ENCODE measurements at regions not wholly inside any gene's neighbourhood (a gene's known extent, or its start where the extent isn't known, plus 50 kb on each side); places are given as distances from the start of the nearest gene placed in this dataset.

GRCh38 chr20:51238675-51239305, 215.9 kb upstream of the KCNG1 start:
- Histone ChIP-seq H3K27me3 (ENCODE audit: control insufficient read depth, insufficient read depth, low read length) (no peaks in the 10 kb centered on the region), H3K4me1 (ENCODE audit: control insufficient read depth, insufficient read depth, low read length) (no peaks in the 10 kb centered on the region), H3K9me3 (ENCODE audit: control insufficient read depth, low read depth, low read length) (no peaks in the 10 kb centered on the region), H3K27ac (ENCODE audit: low read length) (no peak overlapping the region), H3K36me3 (ENCODE audit: control insufficient read depth, insufficient read depth, low read length) (no peaks in the 10 kb centered on the region), H3K4me3 (ENCODE audit: low read length) (no peak overlapping the region)
- DNase-seq: no peak
- no CpG with 5 or more reads among the region's 8 CpGs for WGBS (ENCODE audit: insufficient coverage, low lambda C conversion rate)

- H3K9me3 ChIP-seq (ENCODE audit: control insufficient read depth, low read depth, low read length): no peaks in the 10 kb centered on the region
- no peaks in the 10 kb centered on the region for H3K36me3 ChIP-seq (ENCODE audit: control insufficient read depth, insufficient read depth, low read length)
- no peaks in the 10 kb centered on the region for H3K4me1 ChIP-seq (ENCODE audit: control insufficient read depth, insufficient read depth, low read length)
- WGBS (ENCODE audit: insufficient coverage, low lambda C conversion rate): 70% methylated on average over 2 of the region's 11 CpGs
- H3K4me3 ChIP-seq (ENCODE audit: low read length): no peak overlapping the region
- H3K27me3 ChIP-seq (ENCODE audit: control insufficient read depth, insufficient read depth, low read length): no peaks in the 10 kb centered on the region
- H3K27ac ChIP-seq (ENCODE audit: low read length): no peak overlapping the region
- DNase-seq: no peak
Measured at GRCh38 chr20:51237791-51238190, 214.9 kb upstream of the KCNG1 start.

- Histone ChIP-seq H3K27ac (ENCODE audit: low read length) (no peak overlapping the region), H3K36me3 (ENCODE audit: control insufficient read depth, insufficient read depth, low read length) (no peaks in the 10 kb centered on the region), H3K27me3 (ENCODE audit: control insufficient read depth, insufficient read depth, low read length) (no peaks in the 10 kb centered on the region), H3K4me1 (ENCODE audit: control insufficient read depth, insufficient read depth, low read length) (no peaks in the 10 kb centered on the region), H3K9me3 (ENCODE audit: control insufficient read depth, low read depth, low read length) (no peaks in the 10 kb centered on the region), H3K4me3 (ENCODE audit: low read length) (no peak overlapping the region)
- no peak for DNase-seq
- 100% methylated on average over 1 of the region's 6 CpGs for WGBS (ENCODE audit: insufficient coverage, low lambda C conversion rate)
Measured at GRCh38 chr20:51237278-51237677, 214.4 kb upstream of the KCNG1 start.

- WGBS (ENCODE audit: insufficient coverage, low lambda C conversion rate): 100% methylated on average over 1 of the region's 2 CpGs
Measured at GRCh38 chr20:51236421-51236820, 213.5 kb upstream of the KCNG1 start.

GRCh38 chr20:51233345-51233744, 210.4 kb upstream of the KCNG1 start:
- no peak for DNase-seq
- Histone ChIP-seq H3K4me1 (ENCODE audit: control insufficient read depth, insufficient read depth, low read length) (no peaks in the 10 kb centered on the region), H3K9me3 (ENCODE audit: control insufficient read depth, low read depth, low read length) (no peaks in the 10 kb centered on the region), H3K36me3 (ENCODE audit: control insufficient read depth, insufficient read depth, low read length) (no peaks in the 10 kb centered on the region), H3K4me3 (ENCODE audit: low read length) (no peak overlapping the region), H3K27ac (ENCODE audit: low read length) (no peak overlapping the region), H3K27me3 (ENCODE audit: control insufficient read depth, insufficient read depth, low read length) (peaks cover 23% of the 10 kb centered on the region)
- no CpG with 5 or more reads among the region's 6 CpGs for WGBS (ENCODE audit: insufficient coverage, low lambda C conversion rate)

More at GRCh38 chr20:51236421-51236820, 213.5 kb upstream of the KCNG1 start:
- Histone ChIP-seq H3K4me1 (ENCODE audit: control insufficient read depth, insufficient read depth, low read length) (no peaks in the 10 kb centered on the region), H3K9me3 (ENCODE audit: control insufficient read depth, low read depth, low read length) (no peaks in the 10 kb centered on the region), H3K4me3 (ENCODE audit: low read length) (no peak overlapping the region), H3K27ac (ENCODE audit: low read length) (no peak overlapping the region), H3K36me3 (ENCODE audit: control insufficient read depth, insufficient read depth, low read length) (no peaks in the 10 kb centered on the region), H3K27me3 (ENCODE audit: control insufficient read depth, insufficient read depth, low read length) (peaks cover 7% of the 10 kb centered on the region)
- no peak for DNase-seq

GRCh38 chr20:51230727-51231126, 207.8 kb upstream of the KCNG1 start:
- Histone ChIP-seq H3K9me3 (ENCODE audit: control insufficient read depth, low read depth, low read length) (no peaks in the 10 kb centered on the region), H3K4me3 (ENCODE audit: low read length) (no peak overlapping the region), H3K36me3 (ENCODE audit: control insufficient read depth, insufficient read depth, low read length) (no peaks in the 10 kb centered on the region), H3K27ac (ENCODE audit: low read length) (no peak overlapping the region), H3K4me1 (ENCODE audit: control insufficient read depth, insufficient read depth, low read length) (no peaks in the 10 kb centered on the region), H3K27me3 (ENCODE audit: control insufficient read depth, insufficient read depth, low read length) (peaks cover 23% of the 10 kb centered on the region)
- DNase-seq: no peak
- WGBS (ENCODE audit: insufficient coverage, low lambda C conversion rate): no CpG with 5 or more reads among the region's 11 CpGs

- H3K36me3 ChIP-seq (ENCODE audit: control insufficient read depth, insufficient read depth, low read length): no peaks in the 10 kb centered on the region
- DNase-seq: no peak
- H3K27ac ChIP-seq (ENCODE audit: low read length): no peak overlapping the region
- H3K9me3 ChIP-seq (ENCODE audit: control insufficient read depth, low read depth, low read length): no peaks in the 10 kb centered on the region
- no peak overlapping the region for H3K4me3 ChIP-seq (ENCODE audit: low read length)
- H3K4me1 ChIP-seq (ENCODE audit: control insufficient read depth, insufficient read depth, low read length): no peaks in the 10 kb centered on the region
- H3K27me3 ChIP-seq (ENCODE audit: control insufficient read depth, insufficient read depth, low read length): peaks cover 23% of the 10 kb centered on the region
Measured at GRCh38 chr20:51228763-51229162, 205.9 kb upstream of the KCNG1 start.

- Histone ChIP-seq H3K9me3 (ENCODE audit: control insufficient read depth, low read depth, low read length) (no peaks in the 10 kb centered on the region), H3K27me3 (ENCODE audit: control insufficient read depth, insufficient read depth, low read length) (peaks cover 32% of the 10 kb centered on the region), H3K4me3 (ENCODE audit: low read length) (no peak overlapping the region), H3K27ac (ENCODE audit: low read length) (no peak overlapping the region), H3K36me3 (ENCODE audit: control insufficient read depth, insufficient read depth, low read length) (no peaks in the 10 kb centered on the region), H3K4me1 (ENCODE audit: control insufficient read depth, insufficient read depth, low read length) (no peaks in the 10 kb centered on the region)
- no CpG with 5 or more reads among the region's 3 CpGs for WGBS (ENCODE audit: insufficient coverage, low lambda C conversion rate)
- DNase-seq: no peak
Measured at GRCh38 chr20:51227744-51228143, 204.8 kb upstream of the KCNG1 start.

- no peaks in the 10 kb centered on the region for H3K36me3 ChIP-seq (ENCODE audit: control insufficient read depth, insufficient read depth, low read length)
- DNase-seq: no peak
- H3K27ac ChIP-seq (ENCODE audit: low read length): no peak overlapping the region
- 50% methylated on average over 2 of the region's 8 CpGs for WGBS (ENCODE audit: insufficient coverage, low lambda C conversion rate)
- H3K27me3 ChIP-seq (ENCODE audit: control insufficient read depth, insufficient read depth, low read length): peaks cover 44% of the 10 kb centered on the region
- no peaks in the 10 kb centered on the region for H3K4me1 ChIP-seq (ENCODE audit: control insufficient read depth, insufficient read depth, low read length)
- no peak overlapping the region for H3K4me3 ChIP-seq (ENCODE audit: low read length)
- peaks cover 2% of the 10 kb centered on the region for H3K9me3 ChIP-seq (ENCODE audit: control insufficient read depth, low read depth, low read length)
Measured at GRCh38 chr20:51223183-51223720, 200.3 kb upstream of the KCNG1 start.

- peak in 1 of 2 donors; percentile 55 for DNase-seq
- Histone ChIP-seq H3K4me1 (ENCODE audit: control insufficient read depth, insufficient read depth, low read length) (no peaks in the 10 kb centered on the region), H3K4me3 (ENCODE audit: low read length) (no peak overlapping the region), H3K27ac (ENCODE audit: low read length) (no peak overlapping the region), H3K36me3 (ENCODE audit: control insufficient read depth, insufficient read depth, low read length) (no peaks in the 10 kb centered on the region), H3K27me3 (ENCODE audit: control insufficient read depth, insufficient read depth, low read length) (peaks cover 44% of the 10 kb centered on the region), H3K9me3 (ENCODE audit: control insufficient read depth, low read depth, low read length) (peaks cover 5% of the 10 kb centered on the region)
- 14% methylated on average over 1 of the region's 15 CpGs for WGBS (ENCODE audit: insufficient coverage, low lambda C conversion rate)
Measured at GRCh38 chr20:51221791-51222408, 199.0 kb upstream of the KCNG1 start.

- H3K36me3 ChIP-seq (ENCODE audit: control insufficient read depth, insufficient read depth, low read length): no peaks in the 10 kb centered on the region
- no CpG with 5 or more reads among the region's 4 CpGs for WGBS (ENCODE audit: insufficient coverage, low lambda C conversion rate)
- H3K4me3 ChIP-seq (ENCODE audit: low read length): no peak overlapping the region
- H3K27ac ChIP-seq (ENCODE audit: low read length): no peak overlapping the region
- DNase-seq: no peak
- H3K4me1 ChIP-seq (ENCODE audit: control insufficient read depth, insufficient read depth, low read length): no peaks in the 10 kb centered on the region
- peaks cover 44% of the 10 kb centered on the region for H3K27me3 ChIP-seq (ENCODE audit: control insufficient read depth, insufficient read depth, low read length)
- H3K9me3 ChIP-seq (ENCODE audit: control insufficient read depth, low read depth, low read length): peaks cover 5% of the 10 kb centered on the region
Measured at GRCh38 chr20:51221103-51221502, 198.2 kb upstream of the KCNG1 start.
